HL-60 (cell line): ENCODE measurements at regions not wholly inside any gene's neighbourhood (a gene's known extent, or its start where the extent isn't known, plus 50 kb on each side); places are given as distances from the start of the nearest gene placed in this dataset.

Experiments
- DNase-seq, 2 experiments: peaks; one replicate each; pipeline ENCODE4 v3.0.0-alpha.2; 2010 to 2020; ENCODE audit warnings: low read depth in 1 of 2, low spot score in 1 of 2
- H3K27ac ChIP-seq: fragments of 250-450 bp; sonication (Bioruptor Pico); replicated peaks from 2 replicates; pipeline ENCODE4 v1.5.1; 2020; ENCODE audit warnings: mild to moderate bottlenecking, moderate library complexity
- H3K27me3 ChIP-seq: fragments of 250-450 bp; sonication (Bioruptor Pico); 2 replicates; pipeline ENCODE4 v1.5.1; 2021; ENCODE audit warnings: mild to moderate bottlenecking, moderate library complexity; ENCODE audit not compliant: insufficient read depth, poor library complexity, severe bottlenecking
- H3K4me3 ChIP-seq: replicated peaks from 2 replicates; pipeline ENCODE4 v1.5.1; 2011; ENCODE audit warnings: mild to moderate bottlenecking, control low read depth, low read length; ENCODE audit not compliant: insufficient read depth
- CTCF ChIP-seq: IDR thresholded peaks from one replicate; pipeline ENCODE4 v1.5.1; 2011; ENCODE audit warnings: low read length, control low read depth, inconsistent platforms; ENCODE audit not compliant: insufficient read depth
- GABPA ChIP-seq: IDR thresholded peaks from 2 replicates; pipeline ENCODE4 v1.6.1; 2012; ENCODE audit warnings: low read depth
- POLR2AphosphoS5 ChIP-seq: IDR thresholded peaks from 2 replicates; pipeline ENCODE4 v1.6.1; 2012; ENCODE audit warnings: low read depth
- SPI1 ChIP-seq: IDR thresholded peaks from 2 replicates; pipeline ENCODE4 v1.6.1; 2012; ENCODE audit warnings: low read depth, mild to moderate bottlenecking, borderline replicate concordance
- TF ChIP-seq, protein P1 (sequence below): IDR thresholded peaks from 2 replicates; pipeline ENCODE4 v1.6.1; 2012; ENCODE audit warnings: low read depth; ENCODE audit not compliant: insufficient replicate concordance

DNA sequence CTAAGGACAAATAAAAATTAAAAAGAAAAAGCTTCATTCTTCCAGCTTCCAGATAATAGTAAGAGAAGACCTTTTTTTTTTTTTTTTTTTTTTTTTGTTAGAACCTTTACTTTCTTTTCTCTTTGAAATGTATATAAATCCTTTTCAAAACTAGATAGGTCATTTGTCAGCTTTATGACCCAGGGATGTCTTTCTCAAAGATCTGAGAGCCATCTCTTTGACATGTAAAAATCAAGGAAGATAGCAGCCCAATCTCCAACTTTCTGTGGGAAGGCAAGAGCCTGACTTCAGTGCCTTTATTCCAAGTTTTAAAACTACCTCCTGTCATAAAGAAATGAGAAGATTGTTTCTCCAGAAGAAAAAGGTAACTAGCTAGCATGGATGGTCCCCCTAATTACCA, 203.3 kb upstream of the LRFN5 start:
- no peak overlapping the region for H3K4me3 ChIP-seq
- no peak for TF ChIP-seq CTCF
- TF ChIP-seq POLR2AphosphoS5 = no peak
- no peak for TF ChIP-seq SPI1
- TF ChIP-seq, protein P1, sequence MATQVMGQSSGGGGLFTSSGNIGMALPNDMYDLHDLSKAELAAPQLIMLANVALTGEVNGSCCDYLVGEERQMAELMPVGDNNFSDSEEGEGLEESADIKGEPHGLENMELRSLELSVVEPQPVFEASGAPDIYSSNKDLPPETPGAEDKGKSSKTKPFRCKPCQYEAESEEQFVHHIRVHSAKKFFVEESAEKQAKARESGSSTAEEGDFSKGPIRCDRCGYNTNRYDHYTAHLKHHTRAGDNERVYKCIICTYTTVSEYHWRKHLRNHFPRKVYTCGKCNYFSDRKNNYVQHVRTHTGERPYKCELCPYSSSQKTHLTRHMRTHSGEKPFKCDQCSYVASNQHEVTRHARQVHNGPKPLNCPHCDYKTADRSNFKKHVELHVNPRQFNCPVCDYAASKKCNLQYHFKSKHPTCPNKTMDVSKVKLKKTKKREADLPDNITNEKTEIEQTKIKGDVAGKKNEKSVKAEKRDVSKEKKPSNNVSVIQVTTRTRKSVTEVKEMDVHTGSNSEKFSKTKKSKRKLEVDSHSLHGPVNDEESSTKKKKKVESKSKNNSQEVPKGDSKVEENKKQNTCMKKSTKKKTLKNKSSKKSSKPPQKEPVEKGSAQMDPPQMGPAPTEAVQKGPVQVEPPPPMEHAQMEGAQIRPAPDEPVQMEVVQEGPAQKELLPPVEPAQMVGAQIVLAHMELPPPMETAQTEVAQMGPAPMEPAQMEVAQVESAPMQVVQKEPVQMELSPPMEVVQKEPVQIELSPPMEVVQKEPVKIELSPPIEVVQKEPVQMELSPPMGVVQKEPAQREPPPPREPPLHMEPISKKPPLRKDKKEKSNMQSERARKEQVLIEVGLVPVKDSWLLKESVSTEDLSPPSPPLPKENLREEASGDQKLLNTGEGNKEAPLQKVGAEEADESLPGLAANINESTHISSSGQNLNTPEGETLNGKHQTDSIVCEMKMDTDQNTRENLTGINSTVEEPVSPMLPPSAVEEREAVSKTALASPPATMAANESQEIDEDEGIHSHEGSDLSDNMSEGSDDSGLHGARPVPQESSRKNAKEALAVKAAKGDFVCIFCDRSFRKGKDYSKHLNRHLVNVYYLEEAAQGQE = no peak
- no peak for TF ChIP-seq GABPA
- H3K27me3 ChIP-seq = no peaks in the 10 kb centered on the region
- no peak overlapping the region for H3K27ac ChIP-seq
- DNase-seq = no peak

- Histone ChIP-seq H3K27me3 (no peaks in the 10 kb centered on the region), H3K27ac (no peak overlapping the region), H3K4me3 (no peak overlapping the region)
- no peak for DNase-seq
- TF ChIP-seq CTCF = no peak
- TF ChIP-seq SPI1 = no peak
- TF ChIP-seq, protein P1 = no peak
- no peak for TF ChIP-seq GABPA
- TF ChIP-seq POLR2AphosphoS5 = no peak
These were observed 208.8 kb upstream of the LRFN5 start for GRCh38 chr14:41397926-41398325.

GRCh38 chr14:41393512-41393911, 213.2 kb upstream of the LRFN5 start:
- TF ChIP-seq, protein P1 = no peak
- no peak for TF ChIP-seq GABPA
- TF ChIP-seq CTCF = no peak
- TF ChIP-seq POLR2AphosphoS5 = no peak
- no peak for TF ChIP-seq SPI1
- Histone ChIP-seq H3K27ac (no peak overlapping the region), H3K4me3 (no peak overlapping the region), H3K27me3 (no peaks in the 10 kb centered on the region)
- DNase-seq = no peak
